ENCODE measurements at regions not wholly inside any gene's neighbourhood (a gene's known extent, or its start where the extent isn't known, plus 50 kb on each side); places are given as distances from the start of the nearest gene placed in this dataset.

DNA sequence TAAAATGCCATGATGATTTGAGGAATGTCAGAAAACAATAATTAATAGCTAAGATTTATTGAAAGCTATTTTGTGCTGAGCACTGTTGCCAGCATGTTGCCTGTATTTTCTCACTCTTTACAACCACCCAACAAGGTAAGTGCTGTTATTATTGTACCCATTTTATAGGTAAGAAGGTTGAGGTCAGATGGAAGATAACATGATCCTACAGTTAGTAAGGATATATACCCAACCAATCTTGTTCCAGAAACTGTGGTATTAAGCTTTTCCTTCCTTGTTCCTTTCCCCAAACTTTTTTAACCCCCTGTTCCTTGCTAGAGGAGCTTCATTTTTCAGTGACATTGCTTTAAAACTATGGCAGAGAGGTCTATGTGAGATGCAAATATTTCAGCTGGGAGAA, 738.0 kb upstream of the ZEB2 start:
- DNase-seq = no peak

GRCh38 chr2:145256551-145256950, 736.6 kb upstream of the ZEB2 start:
- no peak for DNase-seq

GRCh38 chr2:145254291-145254690, 734.4 kb upstream of the ZEB2 start:
- DNase-seq = no peak

GRCh38 chr2:145253492-145253891, 733.6 kb upstream of the ZEB2 start:
- DNase-seq = no peak

DNA sequence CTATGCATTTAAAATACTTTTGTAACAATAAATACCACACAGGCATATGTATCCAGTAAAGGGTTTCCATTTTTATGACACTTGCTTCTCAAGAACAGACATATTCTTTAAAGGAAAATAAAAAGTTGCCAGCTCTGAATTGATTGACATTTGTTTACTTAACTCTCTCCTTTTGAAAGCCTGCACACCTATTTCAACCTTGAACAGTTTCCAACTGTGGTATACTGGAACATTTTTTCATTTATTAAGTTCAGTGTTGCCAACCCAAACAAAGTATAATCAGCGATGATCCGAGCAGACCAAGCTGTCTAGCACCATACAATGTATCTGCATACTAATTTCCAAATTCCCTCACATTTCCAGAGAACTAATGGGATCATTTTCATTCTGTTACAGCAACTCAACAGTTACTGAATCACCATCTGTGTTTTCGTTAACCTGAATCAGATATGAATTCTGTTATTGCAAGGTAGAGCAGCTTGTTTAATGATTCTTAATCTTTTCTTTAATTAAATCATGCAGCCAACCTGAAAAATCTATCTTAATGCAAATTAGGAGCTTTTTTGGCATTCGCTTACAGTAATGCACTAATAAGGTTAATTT, 725.5 kb upstream of the ZEB2 start:
- no peak for DNase-seq

- no peak for DNase-seq
Measured at GRCh38 chr2:145235312-145235711, 715.4 kb upstream of the ZEB2 start.

GRCh38 chr2:145230546-145230945, 710.6 kb upstream of the ZEB2 start:
- no peak for DNase-seq

- no peak for DNase-seq
Measured at GRCh38 chr2:145228506-145228905, 708.6 kb upstream of the ZEB2 start.

GRCh38 chr2:145226901-145227300, 707.0 kb upstream of the ZEB2 start:
- DNase-seq = no peak

DNA sequence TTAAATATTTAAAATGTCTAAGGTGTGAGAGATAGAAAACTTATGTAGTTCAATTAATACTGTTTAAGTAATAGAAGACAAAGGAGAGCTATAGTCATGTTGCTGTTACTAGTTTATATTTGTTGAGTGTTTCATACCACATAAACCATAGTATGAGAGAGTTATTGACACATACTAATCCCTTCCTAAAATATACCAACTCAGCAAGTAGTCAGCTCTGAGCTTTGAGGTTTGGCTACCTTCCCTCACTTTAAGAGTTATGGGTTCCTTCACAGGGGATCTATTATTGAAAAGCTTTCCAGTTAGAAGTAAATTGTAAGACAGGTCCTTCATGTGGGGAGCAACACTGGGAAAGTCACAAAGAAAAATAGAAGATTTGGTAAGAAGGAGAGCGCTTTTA, 701.6 kb upstream of the ZEB2 start:
- DNase-seq = no peak

DNA sequence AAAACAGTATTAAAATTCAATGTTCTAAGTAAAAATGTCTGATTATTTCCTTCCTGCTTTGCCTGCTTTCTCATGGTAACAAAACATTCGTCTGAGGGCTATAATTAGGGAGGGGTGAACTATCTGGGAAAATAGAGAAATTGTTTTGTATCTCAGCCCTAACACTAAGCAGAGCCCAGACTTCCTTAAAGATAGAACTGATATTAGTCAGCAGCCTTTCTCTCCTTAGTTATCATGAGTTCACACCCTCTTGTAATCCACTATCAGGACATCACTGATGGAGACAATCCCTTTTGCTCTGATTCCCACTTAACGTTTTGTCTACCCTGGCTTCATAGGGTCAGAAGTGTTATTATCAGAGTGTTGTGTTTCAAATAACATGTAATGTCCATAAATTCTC, 701.1 kb upstream of the ZEB2 start:
- peak; percentile 33 for DNase-seq

- DNase-seq = peak; percentile 39
Measured at GRCh38 chr2:145220496-145220895, 700.6 kb upstream of the ZEB2 start.

DNA sequence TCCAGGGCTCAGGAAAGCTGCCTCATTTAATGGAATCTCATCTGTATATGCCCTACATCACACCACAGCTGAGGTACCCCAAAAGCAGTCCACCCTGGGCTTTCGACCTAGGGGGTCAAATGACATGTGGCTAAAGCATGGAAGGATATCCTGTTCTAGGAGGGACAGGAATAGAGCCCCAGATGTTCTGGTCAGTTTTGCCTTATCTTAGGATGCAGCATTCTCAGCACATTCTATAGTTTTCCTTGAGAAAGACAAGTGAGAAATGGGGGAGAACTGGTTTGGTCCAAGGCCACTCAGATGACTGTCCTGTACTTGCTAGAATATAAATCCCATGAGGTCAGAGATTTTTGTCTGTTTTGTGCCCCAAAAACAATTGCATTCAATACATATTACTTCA, 688.0 kb upstream of the ZEB2 start:
- no peak for DNase-seq

GRCh38 chr2:145206496-145207281, 686.8 kb upstream of the ZEB2 start:
- DNase-seq = no peak

GRCh38 chr2:145203891-145204290, 684.0 kb upstream of the ZEB2 start:
- DNase-seq = no peak

DNA sequence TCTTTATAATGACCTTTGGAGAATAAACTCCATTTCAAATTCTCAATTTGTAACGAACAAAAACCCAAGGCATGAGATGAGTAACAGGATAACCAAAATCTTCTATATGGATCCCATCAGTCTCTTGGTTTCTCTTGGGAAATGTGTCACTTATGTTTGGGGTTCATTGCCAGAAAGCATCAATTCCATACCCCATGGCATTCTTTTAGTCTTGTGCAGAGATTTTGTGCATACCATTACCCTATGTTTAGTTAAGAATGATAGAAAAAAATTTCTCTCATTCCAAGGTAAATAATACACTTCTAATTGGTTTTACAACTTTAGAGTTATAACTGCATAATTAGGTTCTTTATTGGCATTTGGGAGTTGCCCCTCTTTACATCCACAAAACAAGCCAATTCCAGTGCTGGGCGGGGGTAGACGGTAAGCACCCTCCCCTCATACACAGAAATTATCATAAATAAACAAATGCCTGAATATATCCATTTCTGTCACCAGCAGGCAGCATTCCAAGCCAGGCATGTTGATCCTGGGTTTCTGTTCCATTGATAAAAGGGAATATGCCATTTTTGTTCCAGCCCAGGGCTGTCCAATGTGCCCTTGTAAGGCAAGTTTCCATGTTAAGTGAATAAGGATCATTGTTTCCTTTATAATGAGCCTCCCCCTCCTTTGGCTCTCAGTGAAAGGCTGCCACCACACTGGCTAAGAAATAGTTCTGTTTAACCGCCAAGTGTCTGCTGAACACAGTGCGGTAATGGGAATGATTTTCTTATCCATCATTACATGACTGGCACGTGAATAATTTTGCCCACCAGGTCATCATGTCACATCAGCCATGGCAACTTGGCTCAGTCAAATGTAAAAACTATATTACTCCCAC, 680.1 kb upstream of the ZEB2 start:
- no peak for DNase-seq

GRCh38 chr2:145199042-145199441, 679.1 kb upstream of the ZEB2 start:
- DNase-seq = peak; percentile 55

GRCh38 chr2:145198555-145198954, 678.6 kb upstream of the ZEB2 start:
- no peak for DNase-seq

DNA sequence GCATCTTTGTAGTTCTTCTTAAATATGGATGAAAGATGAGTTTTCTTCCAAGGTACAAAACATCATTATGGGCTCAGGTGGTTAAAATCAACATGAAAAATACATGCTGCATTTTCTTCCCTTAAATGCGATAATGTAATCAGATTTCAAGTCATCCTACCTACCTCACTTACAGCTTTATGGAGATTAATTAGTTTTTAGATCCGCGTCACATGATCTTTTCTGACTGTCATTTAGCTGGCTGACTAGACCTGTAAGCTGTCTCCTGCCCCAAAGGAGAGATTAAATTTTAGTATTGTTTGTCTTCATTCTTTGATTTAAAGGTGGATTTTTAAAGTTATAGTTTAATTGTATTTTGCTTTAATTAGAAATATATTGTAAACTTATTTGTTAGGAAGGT, 678.0 kb upstream of the ZEB2 start:
- no peak for DNase-seq

DNA sequence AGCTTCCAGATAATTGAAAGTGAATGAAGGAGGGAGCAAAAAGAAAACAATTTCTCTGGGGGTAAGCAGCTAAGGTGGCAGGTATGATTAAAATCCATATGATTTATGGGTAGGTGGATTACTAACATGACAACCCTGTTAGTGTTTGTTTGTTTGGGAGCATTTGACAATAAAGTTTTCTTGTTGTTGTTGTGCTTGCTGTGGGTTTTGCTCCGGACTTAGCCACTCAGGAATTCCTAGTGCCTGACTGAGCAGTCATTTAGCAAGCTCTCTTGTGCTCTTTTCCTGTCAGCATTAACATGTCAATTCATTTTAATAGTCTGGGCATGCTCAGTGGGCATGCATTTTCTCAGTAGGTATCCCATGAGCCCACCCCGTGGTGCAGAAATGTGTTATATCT, 674.8 kb upstream of the ZEB2 start:
- no peak for DNase-seq

DNA sequence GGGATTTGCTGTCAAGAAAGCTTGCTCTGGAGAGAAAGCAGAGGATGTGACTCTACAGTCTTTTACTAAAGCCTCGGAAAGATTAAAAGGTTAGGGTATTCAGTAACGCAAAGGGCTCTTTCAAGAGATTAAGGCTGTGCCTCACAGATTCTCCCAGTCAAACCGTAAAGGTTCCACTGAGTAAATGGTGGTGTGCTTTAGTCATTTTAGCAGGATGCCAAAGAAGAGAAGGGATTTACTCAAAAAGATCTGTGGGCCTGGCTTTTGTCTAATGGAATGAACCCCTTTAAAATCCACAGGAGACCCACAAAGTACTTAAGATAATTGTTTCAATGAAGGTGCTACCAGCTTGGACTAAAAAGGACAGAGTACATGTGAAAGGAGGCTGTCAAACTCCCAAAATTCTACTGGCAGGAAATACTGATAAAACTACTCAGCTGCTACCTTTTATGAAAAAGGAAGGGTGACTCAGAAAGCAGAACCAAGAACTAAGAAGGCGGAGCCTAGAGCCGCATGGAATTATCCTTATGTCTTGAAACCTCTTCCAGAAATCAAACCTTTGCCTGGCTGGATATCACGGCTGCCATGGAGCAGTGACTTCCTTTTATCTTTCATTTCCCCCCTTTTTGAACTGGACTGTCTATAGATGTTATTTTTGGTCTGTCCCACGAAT, 670.2 kb upstream of the ZEB2 start:
- DNase-seq = no peak

- no peak for DNase-seq
Measured at GRCh38 chr2:145186303-145186702, 666.4 kb upstream of the ZEB2 start.

GRCh38 chr2:145185696-145186095, 665.8 kb upstream of the ZEB2 start:
- DNase-seq = no peak

Measured in NCI-H748 treated with DMSO at 0.1 percent for 48 hours (cell line).